GM12878 (cell line): ENCODE measurements at regions not wholly inside any gene's neighbourhood (a gene's known extent, or its start where the extent isn't known, plus 50 kb on each side); places are given as distances from the start of the nearest gene placed in this dataset.

Experiments
- ATAC-seq: fragments of 200-7000 bp; cut with Tn5 transposase; 3 replicates; pipeline ENCODE4 v1.9.1; 2020; ENCODE audit warnings: mild to moderate bottlenecking, moderate library complexity
- BruUV-seq: library from RNA; stranded (reverse); fragments of 400-500 nt; replicated peaks from 2 replicates; lab custom pipeline; 2021; lab: Mats Ljungman, UMichigan
- CTCF ChIA-PET: fragments of 300-600 bp; sonication (Branson Sonifier 250); formaldehyde crosslinking; extraction: SDS; loops from one replicate; lab custom pipeline; 2021; ENCODE audit warnings: inconsistent platforms; lab: Yijun Ruan, JAX
- POLR2A ChIA-PET: fragments of 350-600 bp; formaldehyde crosslinking; extraction: SDS; loops from one replicate; lab custom pipeline; 2021; ENCODE audit warnings: inconsistent platforms; lab: Charles Lee
- RAD21 ChIA-PET: fragments of 300-600 bp; sonication (Branson Sonifier 250); formaldehyde crosslinking; loops from one replicate; lab custom pipeline; 2023; ENCODE audit warnings: antibody characterized with exemption; ENCODE audit not compliant: unreplicated experiment; lab: Charles Lee
- SMC1A ChIA-PET: fragments of 300-600 bp; sonication (Branson Sonifier 250); formaldehyde crosslinking; loops from one replicate; lab custom pipeline; 2023; ENCODE audit not compliant: unreplicated experiment, uncharacterized antibody; lab: Charles Lee
- DNase-seq: peaks from one replicate; pipeline ENCODE4 v3.0.0-alpha.2; 2011; ENCODE audit warnings: low read depth, low spot score
- FAIRE-seq: peaks from 3 replicates; lab custom pipeline; 2011; peaks lifted over from hg19 to GRCh38; lab: Jason Lieb, UNC
- H2AFZ ChIP-seq: 2 replicates; pipeline ENCODE4 v1.6.0; 2011; ENCODE audit warnings: low read depth, low read length, control low read depth; ENCODE audit not compliant: control insufficient read depth
- H3K27ac ChIP-seq: 2 replicates; pipeline ENCODE4 v1.5.1; 2011; ENCODE audit warnings: control low read depth; ENCODE audit not compliant: control insufficient read depth, insufficient read depth
- H3K27me3 ChIP-seq, 2 experiments: replicated peaks in 1 of 2; 2 replicates each; pipeline versions ENCODE4 v1.6.0 to v1.6.1; 2011; ENCODE audit warnings: low read length in 1 of 2; ENCODE audit not compliant: control insufficient read depth in 2 of 2, insufficient read depth in 2 of 2
- H3K36me3 ChIP-seq, 2 experiments: 2 replicates each; pipeline ENCODE4 v1.5.1; 2011; ENCODE audit warnings: low read length in 1 of 2; ENCODE audit not compliant: control insufficient read depth in 2 of 2, insufficient read depth in 2 of 2
- H3K4me1 ChIP-seq: 2 replicates; pipeline ENCODE4 v1.6.1; 2011; ENCODE audit warnings: mild to moderate bottlenecking, low read length, moderate library complexity, mixed read lengths; ENCODE audit not compliant: control insufficient read depth, insufficient read depth
- H3K4me2 ChIP-seq: 2 replicates; pipeline ENCODE4 v1.6.0; 2011; ENCODE audit warnings: control low read depth; ENCODE audit not compliant: control insufficient read depth, insufficient read depth
- H3K4me3 ChIP-seq: fragments of 200-600 bp; sonication (generic); 2 replicates; pipeline ENCODE4 v1.5.1; 2016
- H3K79me2 ChIP-seq: 2 replicates; pipeline ENCODE4 v1.6.0; 2011; ENCODE audit warnings: low read length; ENCODE audit not compliant: control insufficient read depth, insufficient read depth
- H3K9ac ChIP-seq: 2 replicates; pipeline ENCODE4 v1.8.0; 2011; ENCODE audit warnings: low read length, control low read depth, mixed read lengths; ENCODE audit not compliant: control insufficient read depth, insufficient read depth
- H3K9me3 ChIP-seq: replicated peaks from 3 replicates; pipeline ENCODE4 v1.5.1; 2011; ENCODE audit warnings: mild to moderate bottlenecking, low read length; ENCODE audit not compliant: control insufficient read depth, insufficient read depth
- H4K20me1 ChIP-seq: 2 replicates; pipeline ENCODE4 v1.6.0; 2011; ENCODE audit not compliant: control insufficient read depth, insufficient read depth
- CEBPZ ChIP-seq: fragments of 150-350 bp; IDR thresholded peaks from 2 replicates; pipeline ENCODE4 v1.6.1; 2016; ENCODE audit warnings: low read depth, low read length
- CHD4 ChIP-seq: fragments of 200-600 bp; sonication (generic); IDR thresholded peaks from 2 replicates; pipeline ENCODE4 v1.6.1; 2016; ENCODE audit warnings: mild to moderate bottlenecking
- CREM ChIP-seq: IDR thresholded peaks from 2 replicates; pipeline ENCODE4 v1.6.1; 2014; ENCODE audit warnings: antibody characterized with exemption, low read depth
- DPF2 ChIP-seq: fragments of 450-650 bp; IDR thresholded peaks from 2 replicates; pipeline ENCODE4 v1.6.1; 2017; ENCODE audit warnings: mild to moderate bottlenecking
- E2F4 ChIP-seq: IDR thresholded peaks from 2 replicates; pipeline ENCODE4 v1.6.1; 2012; ENCODE audit warnings: low read depth, low read length, improper control_type of control experiment
- EED ChIP-seq: sonication (generic); IDR thresholded peaks from 2 replicates; pipeline ENCODE4 v1.6.1; 2016; ENCODE audit warnings: antibody characterized with exemption, low read depth
- FOS ChIP-seq: IDR thresholded peaks from 3 replicates; pipeline ENCODE4 v1.6.1; 2011; ENCODE audit warnings: borderline replicate concordance; ENCODE audit not compliant: insufficient read length; ENCODE audit errors: extremely low read depth
- FOXM1 ChIP-seq: IDR thresholded peaks from 2 replicates; pipeline ENCODE4 v1.6.1; 2012; ENCODE audit warnings: low read depth, mild to moderate bottlenecking, inconsistent platforms, low read length, moderate library complexity
- HDAC2 ChIP-seq: fragments of 200-600 bp; sonication (generic); IDR thresholded peaks from 2 replicates; pipeline ENCODE4 v1.6.1; 2017
- HSF1 ChIP-seq: fragments of 150-350 bp; IDR thresholded peaks from 2 replicates; pipeline ENCODE4 v1.6.1; 2014; ENCODE audit warnings: mild to moderate bottlenecking, low read depth, low read length
- IRF5 ChIP-seq: fragments of 450-650 bp; IDR thresholded peaks from 2 replicates; pipeline ENCODE4 v1.6.1; 2017; ENCODE audit warnings: borderline replicate concordance
- KDM1A ChIP-seq: fragments of 200-600 bp; sonication (generic); IDR thresholded peaks from 2 replicates; pipeline ENCODE4 v1.6.1; 2016; ENCODE audit warnings: borderline replicate concordance
- MTA3 ChIP-seq: IDR thresholded peaks from 2 replicates; pipeline ENCODE4 v1.6.1; 2012; ENCODE audit warnings: low read length, inconsistent platforms, borderline replicate concordance
- NFIC ChIP-seq: IDR thresholded peaks from 2 replicates; pipeline ENCODE4 v1.6.1; 2012; ENCODE audit warnings: low read depth, mild to moderate bottlenecking, inconsistent platforms, low read length, moderate library complexity
- NR2C2 ChIP-seq: IDR thresholded peaks from 2 replicates; pipeline ENCODE4 v1.6.1; 2011; ENCODE audit warnings: borderline replicate concordance, low read depth; ENCODE audit not compliant: control insufficient read depth, insufficient read length
- RUNX3 ChIP-seq: IDR thresholded peaks from 2 replicates; pipeline ENCODE4 v1.6.1; 2012; ENCODE audit warnings: low read length, inconsistent platforms
- SIN3A ChIP-seq: IDR thresholded peaks from 2 replicates; pipeline ENCODE4 v1.6.1; 2012; ENCODE audit warnings: low read depth, low read length, improper control_type of control experiment
- TCF12 ChIP-seq: IDR thresholded peaks from 2 replicates; pipeline ENCODE4 v1.6.1; 2011; ENCODE audit warnings: low read depth, mild to moderate bottlenecking, low read length
- TCF3 ChIP-seq: IDR thresholded peaks from 2 replicates; pipeline ENCODE4 v1.6.1; 2012; ENCODE audit warnings: low read depth, mild to moderate bottlenecking, low read length, borderline replicate concordance; ENCODE audit not compliant: insufficient read depth
- ZNF274 ChIP-seq: IDR thresholded peaks from one replicate; pipeline ENCODE4 v1.8.0; 2011; ENCODE audit not compliant: insufficient read length, insufficient read depth
- in situ Hi-C: fragments of 300-500 bp; cut with MboI; formaldehyde crosslinking; loops from 9 replicates; pipeline ENCODE4 v1.14.3; 2018; ENCODE audit warnings: mixed read lengths
- intact Hi-C: fragments of 100-400 bp; cut with micrococcal nuclease; formaldehyde crosslinking; loops from one replicate; pipeline ENCODE4 v1.14.2; 2022; ENCODE audit not compliant: unreplicated experiment

- ChIA-PET POLR2A (no interaction called here), RAD21 (interaction anchor here (1.2 kb wide), 1 partner anchor 30 kb away, joined by 3 read pairs; no protein-coding TSS in a partner anchor), SMC1A (interaction anchor here (0.6 to 0.9 kb wide), 3 partner anchors 11 to 774 kb away, joined by 3 to 5 read pairs (median 3); no protein-coding TSS in a partner anchor), CTCF (interaction anchor here (0.7 kb wide), 1 partner anchor 11 kb away, joined by 3 read pairs; no protein-coding TSS in a partner anchor)
- intact Hi-C loops (no loop called here), in situ Hi-C loops (no loop called here)
- no TSS peak for BruUV-seq
- peaks cover 2% of the 10 kb centered on the region; the same call in 2 of the 3 replicates for H3K9me3 ChIP-seq
- no peak overlapping the region for H3K4me3 ChIP-seq
- H3K27ac ChIP-seq: no peak overlapping the region
- no peak overlapping the region for H3K4me2 ChIP-seq
- H3K9ac ChIP-seq: no peak overlapping the region
- H3K36me3 ChIP-seq: no peaks in the 10 kb centered on the region
- no peaks in the 10 kb centered on the region for H3K27me3 ChIP-seq
- no peaks in the 10 kb centered on the region for H4K20me1 ChIP-seq
- H2AFZ ChIP-seq: peak overlapping the region; percentile 23; the same call in 1 of the 2 replicates
- ATAC-seq (no peak; the same call in 2 of the 3 replicates), DNase-seq (no peak), FAIRE-seq (no peak)
- H3K79me2 ChIP-seq: no peaks in the 10 kb centered on the region
- peaks cover 5% of the 10 kb centered on the region; the same call in 1 of the 2 replicates for H3K4me1 ChIP-seq
- TF ChIP-seq FOXM1 (no peak), DPF2 (no peak), NR2C2 (no peak), NFIC (peak; percentile 63; the same call in 1 of the 2 replicates), RUNX3 (peak; percentile 61; the same call in 1 of the 2 replicates), E2F4 (no peak), TCF3 (no peak), EED (peak; percentile 64; the same call in 1 of the 2 replicates), HSF1 (no peak), ZNF274 (no peak), SIN3A (no peak), FOS (no peak), KDM1A (no peak), CHD4 (no peak), MTA3 (no peak), CEBPZ (no peak), CREM (peak; percentile 44; the same call in 1 of the 2 replicates), IRF5 (no peak), HDAC2 (no peak), TCF12 (no peak)
Measured at GRCh38 chr10:63689768-63690167, 168.6 kb downstream of the REEP3 start.
